CD4-positive, alpha-beta T cell treated with Interleukin-15 for 4 hours (primary cell): ENCODE measurements at regions not wholly inside any gene's neighbourhood (a gene's known extent, or its start where the extent isn't known, plus 50 kb on each side); places are given as distances from the start of the nearest gene placed in this dataset.
"Not testable (repeated sequence)": the region's sequence is repeated elsewhere in the genome, so short reads cannot be mapped to it uniquely, and the experiment has no call there.

Source experiments
- DNase-seq: peaks from one replicate; pipeline ENCODE4 v3.0.0-alpha.2; 2020; ENCODE audit warnings: low spot score

DNA sequence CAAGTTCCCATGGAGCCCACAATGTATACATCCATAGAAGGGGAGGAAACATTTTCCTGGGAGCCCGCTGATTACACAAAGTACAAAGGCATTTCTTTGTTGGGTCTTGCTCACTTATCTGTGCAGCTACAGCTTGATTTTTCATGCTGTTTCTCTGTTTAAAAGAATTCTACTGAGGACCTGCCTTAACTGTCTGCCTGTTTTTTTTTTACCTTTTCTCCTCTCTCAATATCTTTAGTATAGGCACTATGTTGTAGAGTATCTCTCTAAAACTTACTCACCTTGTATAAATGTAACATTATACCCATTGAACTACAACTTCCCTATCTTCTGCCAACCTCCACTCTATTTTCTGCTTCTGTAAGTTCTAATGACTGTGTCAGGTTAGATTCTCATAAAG lies 494.6 kb upstream of the EPHA5 start:
- DNase-seq = no peak

DNA sequence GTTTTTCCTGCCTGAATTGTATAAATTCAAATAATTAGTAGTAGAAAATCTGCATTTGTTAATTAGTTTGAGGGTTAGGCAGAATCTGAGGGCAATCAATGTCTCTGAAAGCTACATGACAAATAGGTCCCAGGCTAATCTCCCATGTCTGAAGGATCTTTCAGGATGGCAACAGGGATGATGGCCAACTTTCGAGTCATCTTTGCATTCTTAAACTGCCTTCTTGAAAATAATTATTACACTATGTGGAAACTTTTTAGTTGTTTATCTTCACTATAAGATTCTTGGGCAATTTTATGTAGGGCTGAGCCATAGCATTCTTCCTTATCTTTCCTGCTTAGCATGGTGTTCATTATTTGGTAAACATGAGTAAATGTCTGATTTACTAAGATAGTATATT lies 490.3 kb upstream of the EPHA5 start:
- no peak for DNase-seq

DNA sequence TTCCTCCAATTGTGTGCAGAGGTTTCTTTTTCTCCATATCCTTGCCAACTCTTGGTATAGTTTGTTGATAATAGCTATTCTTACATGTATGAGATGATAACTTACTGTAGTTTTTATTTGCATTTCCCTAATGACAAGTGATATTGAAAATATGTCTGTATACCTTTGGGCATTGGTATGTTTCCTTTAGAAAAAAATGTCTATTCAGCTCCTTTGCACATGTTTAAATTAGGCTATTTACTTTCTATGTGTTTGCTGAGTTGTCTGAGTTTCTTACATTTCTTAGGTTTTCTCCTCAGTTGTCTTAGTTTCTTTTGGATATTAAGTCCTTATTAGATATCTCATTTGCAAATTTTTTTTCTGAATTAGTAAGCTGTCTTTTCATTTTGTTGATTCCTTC lies 487.3 kb upstream of the EPHA5 start:
- no peak for DNase-seq

DNA sequence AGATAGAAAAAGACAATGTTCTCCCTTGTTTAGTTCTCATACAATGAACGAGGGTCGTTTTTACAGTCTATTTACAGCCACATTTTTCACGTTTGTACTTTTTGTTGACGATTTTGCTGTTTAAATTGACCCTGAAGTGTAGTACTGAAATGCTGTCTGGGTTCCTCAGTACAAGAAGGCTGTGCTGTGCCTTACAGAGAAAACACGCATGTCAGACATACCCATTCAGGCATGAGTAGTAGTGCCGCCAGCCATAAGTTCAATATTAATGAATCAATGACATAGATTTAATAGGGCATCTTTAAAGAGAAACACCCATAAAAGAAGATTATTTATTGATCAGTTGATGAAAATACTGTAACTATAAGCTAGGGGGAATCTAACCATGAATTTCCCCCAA lies 459.8 kb upstream of the EPHA5 start:
- no peak for DNase-seq

DNA sequence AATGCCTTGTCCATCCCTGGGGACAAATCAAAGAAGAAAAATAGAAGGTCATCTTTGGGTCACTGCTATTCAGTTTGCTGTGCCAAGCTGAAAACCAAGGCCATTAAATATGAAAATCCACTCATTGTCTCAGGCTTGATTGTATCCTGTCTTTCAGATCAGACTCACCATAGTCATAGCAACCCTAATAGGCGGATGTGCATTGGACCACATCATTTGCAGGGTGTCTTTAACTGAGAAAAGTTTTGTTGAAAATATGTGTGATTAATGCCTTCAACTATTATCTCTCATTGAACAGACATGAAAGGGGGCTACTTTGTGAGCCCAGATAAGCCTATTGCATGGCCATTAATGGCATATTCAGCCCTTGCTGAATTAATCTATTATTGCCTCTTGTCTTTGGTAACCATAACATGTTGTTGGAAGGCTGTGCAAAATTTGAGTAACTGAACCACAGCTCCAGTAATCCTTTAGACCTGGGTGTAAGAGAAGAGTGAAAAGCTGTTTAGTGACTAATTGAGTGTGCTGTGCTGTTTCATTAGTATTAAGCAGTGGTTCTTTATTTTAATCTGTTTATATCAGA lies 453.6 kb upstream of the EPHA5 start:
- no peak for DNase-seq

DNA sequence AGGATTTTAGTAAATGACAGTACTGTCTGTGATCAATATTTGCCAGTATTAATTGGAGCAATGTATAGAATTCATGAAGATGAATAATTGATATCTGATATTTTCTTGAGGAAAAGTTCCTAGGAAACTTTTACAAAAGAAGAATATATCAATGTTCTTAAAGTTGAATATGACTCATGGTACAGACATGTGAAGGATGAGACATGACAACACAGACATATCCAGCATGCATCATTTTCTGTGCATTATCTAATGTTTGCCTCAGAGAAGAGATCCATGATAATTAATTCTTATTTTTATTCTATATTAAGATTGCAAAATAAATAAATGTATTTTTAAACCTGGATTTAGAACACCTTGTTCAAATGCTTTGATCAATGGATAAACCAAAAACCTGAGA lies 452.9 kb upstream of the EPHA5 start:
- DNase-seq = no peak

DNA sequence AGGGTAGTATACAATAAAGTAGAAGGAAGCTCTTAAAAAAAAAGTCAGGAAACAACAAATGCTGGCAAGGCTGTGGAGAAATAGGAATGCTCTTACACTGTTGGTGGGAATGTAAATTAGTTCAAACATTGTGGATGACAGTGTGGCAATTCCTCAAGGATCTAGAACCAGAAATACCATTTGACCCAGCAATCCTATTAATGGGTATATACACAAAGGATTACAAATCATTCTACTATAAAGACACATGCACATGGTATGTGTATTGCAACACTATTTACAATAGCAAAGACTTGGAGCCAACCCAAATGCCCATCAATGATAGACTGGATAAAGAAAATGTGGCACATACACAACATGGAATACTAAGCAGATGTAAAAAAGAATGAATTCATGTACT lies 444.9 kb upstream of the EPHA5 start:
- DNase-seq = not testable (repeated sequence)

DNA sequence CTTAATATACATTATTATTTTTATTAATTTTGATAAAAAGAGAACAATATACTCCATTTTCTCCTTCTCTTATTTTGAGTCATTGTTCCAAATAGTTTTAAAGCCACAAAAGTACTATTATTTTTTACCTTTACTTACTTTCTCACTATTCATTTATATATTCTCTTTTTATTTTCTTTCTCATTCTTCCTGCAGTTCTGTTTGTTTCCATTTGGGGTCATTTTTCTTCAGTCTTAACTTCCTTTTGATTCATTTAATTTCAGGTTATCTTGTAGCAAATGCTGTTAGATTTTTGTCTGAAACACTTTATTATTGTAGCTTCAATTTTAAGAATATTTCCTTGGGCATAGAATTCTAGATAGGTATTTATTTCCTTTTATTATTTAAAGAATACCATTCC lies 438.6 kb upstream of the EPHA5 start:
- DNase-seq = no peak

DNA sequence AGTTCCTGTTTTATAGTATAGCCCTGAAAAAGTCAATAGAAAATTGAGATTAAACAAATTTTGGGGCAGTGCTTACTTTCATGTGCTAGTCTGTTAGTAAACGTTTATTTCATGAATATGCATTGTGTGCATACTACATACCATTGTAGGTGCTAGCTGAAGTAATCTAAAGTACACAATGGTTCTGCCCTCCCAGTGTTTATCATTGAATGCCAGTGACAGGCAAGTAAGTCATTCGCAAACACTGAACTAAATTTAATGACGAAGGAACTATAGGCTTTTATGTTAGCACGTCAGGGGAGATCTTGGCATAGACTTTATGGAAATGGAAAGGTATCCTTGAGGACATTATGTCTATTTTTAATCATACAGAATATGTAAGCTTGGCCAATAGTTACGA lies 426.9 kb upstream of the EPHA5 start:
- DNase-seq = no peak

DNA sequence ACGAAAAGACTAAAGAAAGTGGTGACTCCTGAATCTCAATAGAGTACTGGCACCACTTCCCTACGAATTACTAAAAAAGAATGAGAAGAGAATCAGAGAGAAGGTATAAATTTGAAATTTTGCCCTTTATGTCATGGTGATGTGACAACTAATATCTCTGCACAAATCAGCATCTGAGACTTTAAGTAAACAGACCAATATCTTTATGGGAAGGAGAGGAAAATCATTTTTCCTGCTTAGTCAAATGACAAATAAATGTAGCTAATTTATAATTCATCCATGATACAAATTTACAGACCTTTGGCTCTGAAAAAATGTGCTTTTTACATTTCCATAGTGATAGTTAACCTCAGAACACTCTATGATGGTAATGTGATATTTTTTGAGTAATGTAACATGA lies 424.8 kb upstream of the EPHA5 start:
- no peak for DNase-seq

DNA sequence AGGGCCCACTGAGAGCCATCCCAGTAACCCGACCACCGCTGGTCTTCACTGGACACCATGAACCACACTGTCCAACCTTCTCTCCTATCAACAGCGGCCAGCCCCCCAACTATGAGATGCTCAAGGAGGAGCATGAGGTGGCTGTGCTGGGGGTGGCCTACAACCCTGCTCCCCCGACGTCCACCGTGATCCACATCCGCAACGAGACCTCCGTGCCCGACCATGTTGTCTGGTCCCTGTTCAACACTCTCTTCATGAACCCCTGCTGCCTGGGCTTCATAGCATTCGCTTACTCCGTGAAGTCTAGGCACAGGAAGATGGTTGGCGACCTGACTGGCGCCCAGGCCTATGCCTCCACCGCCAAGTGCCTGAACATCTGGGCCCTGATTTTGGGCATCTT lies 423.8 kb upstream of the EPHA5 start:
- no peak for DNase-seq

DNA sequence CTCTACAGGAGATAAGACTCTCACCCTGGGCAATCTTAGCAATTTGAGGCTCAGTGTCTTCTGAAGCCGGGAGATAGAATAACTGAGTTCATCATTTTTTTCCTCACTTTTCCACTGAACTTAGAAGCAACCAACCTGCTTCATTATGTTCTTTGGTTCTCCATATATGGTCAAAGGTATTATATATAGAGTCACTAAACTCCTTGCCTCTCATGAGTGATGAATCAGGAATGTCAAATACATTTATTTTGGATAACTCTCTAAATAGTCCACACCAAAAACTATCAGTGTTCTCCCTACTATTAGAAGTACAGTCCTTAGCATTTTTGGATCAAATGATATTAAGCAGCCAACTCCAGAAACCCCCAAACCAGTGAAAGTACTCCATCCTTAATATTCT lies 421.5 kb upstream of the EPHA5 start:
- DNase-seq = no peak

DNA sequence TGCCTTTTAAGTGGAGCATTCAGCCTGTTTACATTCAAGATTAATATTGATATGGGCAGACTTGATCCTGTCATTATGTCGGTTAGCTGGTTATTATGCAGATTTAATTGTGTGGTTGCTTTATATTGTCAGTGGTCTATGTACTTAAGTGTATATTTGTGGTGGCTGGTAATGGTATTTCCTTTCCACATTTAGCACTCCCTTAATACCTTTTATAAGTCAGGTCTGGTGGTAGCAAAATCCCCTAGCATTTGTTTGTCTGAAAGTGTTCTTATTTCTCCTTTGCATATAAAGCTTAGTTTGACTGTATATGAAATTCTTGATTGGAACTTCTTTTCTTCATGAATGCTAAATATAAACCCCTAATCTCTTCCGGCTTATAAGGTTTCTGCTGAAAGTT lies 403.7 kb upstream of the EPHA5 start:
- no peak for DNase-seq

DNA sequence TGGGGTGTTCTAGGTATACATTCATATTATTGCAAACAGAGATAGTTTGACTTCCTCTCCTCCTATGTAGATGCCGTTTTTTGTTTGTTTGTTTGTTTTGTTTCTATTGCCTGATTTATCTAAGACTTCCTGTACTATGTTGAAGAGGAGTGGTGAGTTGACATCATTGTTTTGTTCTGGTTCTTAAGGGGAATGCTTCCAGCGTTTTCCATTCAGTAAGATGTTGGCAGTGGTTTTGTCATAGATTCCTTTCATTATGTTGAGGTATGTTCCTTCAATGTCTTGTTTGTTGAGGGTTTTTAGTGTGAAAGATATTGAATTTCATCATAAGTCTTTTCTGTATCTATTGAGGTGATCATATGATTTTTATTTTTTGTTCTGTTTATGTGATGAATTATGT lies 401.6 kb upstream of the EPHA5 start:
- DNase-seq = no peak

DNA sequence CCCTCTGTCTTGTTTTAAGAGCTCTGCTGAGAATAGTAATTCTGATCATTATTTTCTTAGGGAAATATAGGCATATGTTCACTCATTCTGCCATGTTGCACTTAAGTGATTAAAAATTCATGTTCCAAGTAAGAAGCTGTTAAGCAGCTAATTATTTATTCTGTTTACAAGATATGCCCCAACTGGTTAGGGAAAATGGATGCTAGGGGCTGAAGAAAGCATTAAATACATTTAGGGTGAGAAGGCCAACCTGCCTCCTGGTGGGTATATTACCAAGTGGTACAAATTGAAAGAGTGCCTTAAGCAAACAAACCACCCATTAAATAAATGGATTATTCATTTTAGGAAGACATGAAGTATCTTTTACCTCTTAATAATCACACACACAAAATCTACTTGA lies 392.6 kb upstream of the EPHA5 start:
- DNase-seq = no peak

DNA sequence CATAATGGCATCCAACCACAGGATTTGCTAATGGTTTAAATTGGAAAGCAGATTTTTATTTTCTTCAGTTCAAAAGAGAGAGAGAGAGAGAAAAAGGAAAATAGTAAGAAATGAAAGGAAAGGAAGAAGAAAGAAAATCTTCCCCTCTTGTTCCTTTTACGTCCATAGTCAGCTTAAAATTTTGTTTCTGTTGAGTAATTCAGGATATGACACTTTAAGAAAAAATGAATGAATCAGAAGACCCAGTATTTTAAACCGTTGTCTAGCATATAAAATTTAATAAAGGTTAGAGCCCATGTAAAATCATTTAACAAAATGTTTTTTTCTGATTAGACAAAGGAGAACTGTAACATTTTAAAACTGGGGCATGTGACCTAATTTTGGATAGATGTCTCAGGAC lies 391.8 kb upstream of the EPHA5 start:
- no peak for DNase-seq

DNA sequence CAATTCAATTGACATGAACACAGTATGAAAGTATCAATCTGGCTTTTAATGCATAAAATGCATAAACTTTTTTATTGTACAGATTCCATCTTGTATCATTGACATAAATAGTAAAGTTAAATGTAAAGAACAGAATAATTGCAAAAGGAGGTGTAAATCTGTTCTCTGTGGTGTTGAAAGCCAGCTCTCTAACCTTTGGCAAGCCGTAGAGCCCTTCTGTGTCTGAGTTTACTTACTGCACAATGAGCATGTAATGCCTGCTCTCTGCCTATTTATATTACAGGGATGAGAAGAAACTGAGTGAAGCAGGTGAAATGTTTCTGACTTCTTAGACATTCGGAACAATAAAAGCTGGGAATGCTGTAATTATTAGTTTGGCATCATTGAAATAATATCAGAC lies 389.3 kb upstream of the EPHA5 start:
- no peak for DNase-seq

DNA sequence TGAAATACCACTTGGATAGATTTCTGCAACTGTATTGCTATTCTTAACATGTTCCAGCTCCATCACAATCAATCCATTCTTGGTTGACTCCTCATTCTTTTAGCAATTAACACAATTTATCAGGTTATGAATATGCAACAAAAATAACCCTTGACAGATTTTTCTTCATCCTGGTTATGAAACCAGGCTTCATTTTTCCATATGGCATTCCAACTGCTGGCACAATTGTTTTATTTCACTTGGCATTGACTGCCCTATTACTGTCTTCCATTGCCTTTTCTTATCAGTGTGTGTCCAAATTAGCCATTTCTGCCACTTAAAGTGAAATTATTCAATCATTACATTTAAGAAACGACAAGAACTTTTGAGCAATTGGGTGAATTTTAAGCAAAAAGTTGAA lies 388.8 kb upstream of the EPHA5 start:
- no peak for DNase-seq

DNA sequence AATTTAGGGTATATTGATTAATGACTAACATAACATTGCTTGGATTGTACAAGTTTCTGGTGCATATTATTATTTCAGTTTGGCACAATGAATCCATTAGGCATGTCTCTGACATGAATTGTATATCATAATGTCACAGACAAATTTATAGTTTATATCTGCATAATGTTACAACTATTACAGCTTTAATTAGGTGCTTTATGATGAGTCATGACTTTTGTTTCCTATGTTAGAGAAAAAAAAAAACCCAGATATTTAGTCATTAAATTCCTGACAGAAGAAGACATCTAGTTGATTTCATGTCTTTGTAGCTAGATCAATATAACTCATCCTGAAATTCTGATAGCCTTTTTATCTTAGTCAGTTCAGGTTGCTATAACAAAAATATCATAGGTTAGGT lies 385.7 kb upstream of the EPHA5 start:
- no peak for DNase-seq

DNA sequence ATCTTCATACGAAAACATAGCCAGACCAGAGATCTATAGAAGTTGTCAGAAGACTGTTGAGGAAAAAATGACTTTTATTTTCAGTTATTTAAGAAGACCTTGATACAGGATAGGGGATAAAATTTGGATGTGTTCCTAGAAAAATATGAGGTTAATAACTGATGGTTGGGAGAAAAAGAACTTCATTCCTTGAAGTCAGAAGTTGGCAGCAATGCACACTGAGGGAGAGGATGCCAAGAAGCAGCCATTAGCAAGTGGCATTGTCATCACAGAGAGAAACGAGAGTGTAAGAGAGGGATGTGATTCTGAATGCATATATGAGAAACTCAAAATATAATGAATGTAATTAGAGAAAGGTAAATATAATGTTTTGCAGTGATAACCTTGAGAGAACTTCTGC lies 382.1 kb upstream of the EPHA5 start:
- DNase-seq = no peak

DNA sequence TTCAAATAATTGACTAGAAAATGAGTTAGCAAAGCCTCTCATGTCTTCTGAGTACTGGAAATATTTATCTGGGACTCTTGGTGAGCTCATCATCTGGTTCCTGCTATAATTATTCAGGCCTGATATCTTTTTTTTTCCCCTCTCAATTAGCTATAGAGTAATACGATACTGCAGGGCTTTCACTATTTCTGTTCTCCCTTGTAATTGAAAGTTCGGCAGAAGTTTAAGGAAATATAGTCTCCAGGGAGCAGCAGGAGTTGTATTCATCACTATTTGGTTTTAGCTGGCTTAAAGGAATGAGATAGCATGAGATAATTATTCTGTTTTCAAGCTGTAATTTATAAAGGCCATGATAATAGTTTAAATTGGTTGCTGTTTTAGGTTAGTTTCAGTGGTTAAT lies 378.6 kb upstream of the EPHA5 start:
- DNase-seq = no peak

DNA sequence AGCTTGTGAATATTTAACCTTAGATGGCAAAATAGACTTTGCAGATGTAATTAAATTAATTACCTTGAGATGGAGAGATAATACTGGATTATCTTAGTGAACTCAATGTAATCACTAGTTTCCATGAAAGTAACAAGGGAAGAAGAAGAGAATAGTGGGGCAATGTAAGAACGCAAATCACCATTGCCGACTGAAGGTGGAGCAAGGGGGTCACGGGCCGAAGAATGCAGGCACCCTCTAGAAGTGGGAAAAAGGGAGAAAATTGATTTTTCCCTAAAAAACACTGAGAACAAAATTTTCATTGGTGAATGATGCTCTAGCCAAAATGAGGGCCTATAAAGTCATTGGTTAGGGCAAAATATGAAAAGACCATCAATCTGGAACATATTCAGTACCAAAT lies 375.6 kb upstream of the EPHA5 start:
- DNase-seq = no peak

DNA sequence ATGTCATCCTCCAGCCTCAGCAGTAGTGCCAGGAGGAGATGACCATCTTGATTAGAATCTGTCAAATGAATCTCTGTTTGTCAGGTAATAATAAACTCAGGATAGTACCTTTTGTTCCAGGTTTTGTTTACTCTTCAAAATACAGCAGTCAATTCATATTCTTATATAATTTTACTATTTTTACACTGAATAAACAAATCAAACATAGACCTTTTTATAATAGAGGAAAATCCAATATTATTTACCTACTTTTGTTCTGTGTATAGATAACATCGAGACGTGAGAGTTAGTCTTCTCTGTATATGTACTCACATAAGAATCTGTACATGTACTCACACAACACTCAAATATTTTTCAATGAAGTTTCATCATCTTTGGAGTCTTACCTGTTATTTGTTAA lies 365.4 kb upstream of the EPHA5 start:
- DNase-seq = no peak

DNA sequence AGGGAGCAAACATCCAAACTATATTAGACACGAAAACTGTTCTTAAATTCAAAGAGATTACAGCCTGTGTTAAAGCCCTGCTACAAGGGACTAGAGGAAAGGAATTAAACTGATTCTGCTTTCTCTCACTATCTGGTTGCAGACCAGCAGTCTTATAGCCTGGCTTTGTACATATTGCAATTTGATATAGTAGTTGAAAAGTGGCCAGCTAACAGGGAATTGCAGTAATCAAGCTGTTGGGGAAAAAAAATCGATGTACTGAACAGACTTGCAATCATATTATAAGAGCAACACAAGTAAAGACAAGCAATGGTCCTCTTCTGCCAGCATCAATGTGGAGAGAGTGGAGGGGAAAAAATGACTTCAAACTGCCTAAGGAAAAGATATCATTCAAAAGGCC lies 364.4 kb upstream of the EPHA5 start:
- DNase-seq = no peak

DNA sequence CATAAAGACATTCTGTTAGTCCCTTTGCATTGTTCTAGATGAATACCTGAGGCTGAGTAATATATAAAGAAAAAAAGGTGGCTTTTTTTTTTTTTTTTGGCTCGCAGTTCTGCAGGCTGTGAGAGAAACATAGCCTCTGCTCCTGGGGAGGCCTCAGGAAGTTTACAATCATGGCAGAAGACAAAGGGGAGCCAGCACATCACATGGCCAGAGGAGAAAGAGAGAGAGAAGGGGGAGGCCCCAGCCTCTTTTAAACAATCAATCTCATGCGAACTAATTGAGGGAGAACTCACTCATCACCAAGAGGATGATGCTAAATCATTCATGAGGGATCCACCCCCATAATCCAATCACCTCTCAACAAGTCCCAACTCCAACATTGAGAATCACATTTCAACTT lies 364.0 kb upstream of the EPHA5 start:
- DNase-seq = no peak
